H9 (cell line): ENCODE measurements at regions not wholly inside any gene's neighbourhood (a gene's known extent, or its start where the extent isn't known, plus 50 kb on each side); places are given as distances from the start of the nearest gene placed in this dataset.

ENCODE experiments used
- DNase-seq: peaks from one replicate; pipeline ENCODE4 v3.0.0-alpha.2; 2017
- H2AFZ ChIP-seq: one replicate; pipeline ENCODE4 v1.6.1; 2013; ENCODE audit warnings: mild to moderate bottlenecking, low read length, control low read depth, moderate library complexity
- H2AK5ac ChIP-seq: 2 replicates; pipeline ENCODE4 v1.6.1; 2013; ENCODE audit warnings: low read length, control low read depth, mixed read lengths; ENCODE audit not compliant: insufficient read length
- H2BK120ac ChIP-seq: one replicate; pipeline ENCODE4 v1.6.1; 2013; ENCODE audit warnings: low read depth, mild to moderate bottlenecking, low read length, control low read depth, inconsistent platforms; ENCODE audit not compliant: poor library complexity, severe bottlenecking
- H2BK12ac ChIP-seq: 2 replicates; pipeline ENCODE4 v1.6.1; 2013; ENCODE audit warnings: low read length, control low read depth, mixed read lengths, low read depth; ENCODE audit not compliant: insufficient read length
- H2BK15ac ChIP-seq: 2 replicates; pipeline ENCODE4 v1.6.1; 2013; ENCODE audit warnings: low read depth, low read length, control low read depth
- H2BK20ac ChIP-seq: one replicate; pipeline ENCODE4 v1.6.1; 2013; ENCODE audit warnings: low read depth, mild to moderate bottlenecking, low read length, control low read depth, inconsistent platforms; ENCODE audit not compliant: poor library complexity, severe bottlenecking
- H2BK5ac ChIP-seq: 2 replicates; pipeline ENCODE4 v1.6.1; 2013; ENCODE audit warnings: low read length, control low read depth, mixed read lengths; ENCODE audit not compliant: insufficient read length
- H3K14ac ChIP-seq: 2 replicates; pipeline ENCODE4 v1.6.1; 2013; ENCODE audit warnings: low read length, control low read depth; ENCODE audit not compliant: insufficient read depth
- H3K18ac ChIP-seq: 2 replicates; pipeline ENCODE4 v1.6.1; 2013; ENCODE audit warnings: low read depth, mild to moderate bottlenecking, mixed read lengths, low read length, control low read depth; ENCODE audit not compliant: insufficient read length
- H3K23ac ChIP-seq: 2 replicates; pipeline ENCODE4 v1.6.1; 2013; ENCODE audit warnings: low read length, control low read depth, mixed read lengths, low read depth; ENCODE audit not compliant: insufficient read length
- H3K23me2 ChIP-seq: 2 replicates; pipeline ENCODE4 v1.6.1; 2013; ENCODE audit warnings: low read depth, mild to moderate bottlenecking, mixed read lengths, low read length, control low read depth; ENCODE audit not compliant: insufficient read length, poor library complexity, severe bottlenecking
- H3K27ac ChIP-seq: 2 replicates; pipeline ENCODE4 v1.5.1; 2013; ENCODE audit warnings: low read length, control low read depth, mixed read lengths, low read depth; ENCODE audit not compliant: insufficient read length
- H3K27me3 ChIP-seq: 2 replicates; pipeline ENCODE4 v1.6.1; 2013; ENCODE audit warnings: low read length, control low read depth, inconsistent platforms; ENCODE audit not compliant: insufficient read depth
- H3K4ac ChIP-seq: 2 replicates; pipeline ENCODE4 v1.6.1; 2013; ENCODE audit warnings: low read depth, mild to moderate bottlenecking, control low read depth, inconsistent platforms, low read length, moderate library complexity
- H3K4me1 ChIP-seq: 2 replicates; pipeline ENCODE4 v1.6.1; 2013; ENCODE audit warnings: low read length, control low read depth, inconsistent platforms; ENCODE audit not compliant: insufficient read depth
- H3K4me2 ChIP-seq: 2 replicates; pipeline ENCODE4 v1.6.1; 2013; ENCODE audit warnings: low read length, control low read depth, mixed read lengths; ENCODE audit not compliant: insufficient read length, insufficient read depth
- H3K56ac ChIP-seq: 2 replicates; pipeline ENCODE4 v1.6.1; 2013; ENCODE audit warnings: low read depth, mild to moderate bottlenecking, mixed read lengths, low read length, control low read depth; ENCODE audit not compliant: insufficient read length
- H3K79me1 ChIP-seq: 2 replicates; pipeline ENCODE4 v1.6.1; 2013; ENCODE audit warnings: low read depth, mild to moderate bottlenecking, moderate library complexity, low read length, control low read depth, inconsistent platforms; ENCODE audit not compliant: insufficient read depth, poor library complexity, severe bottlenecking
- H3K79me2 ChIP-seq: 2 replicates; pipeline ENCODE4 v1.6.1; 2013; ENCODE audit warnings: low read length, control low read depth, inconsistent platforms; ENCODE audit not compliant: insufficient read depth
- H3K9ac ChIP-seq: 2 replicates; pipeline ENCODE4 v1.6.1; 2013; ENCODE audit warnings: low read length, control low read depth, mixed read lengths; ENCODE audit not compliant: insufficient read length; ENCODE audit errors: extremely low read depth
- H3K9me3 ChIP-seq: one replicate; pipeline ENCODE4 v1.6.1; 2013; ENCODE audit warnings: low read depth, low read length, inconsistent platforms; ENCODE audit not compliant: control insufficient read depth
- H3T11ph ChIP-seq: one replicate; pipeline ENCODE4 v1.6.1; 2013; ENCODE audit warnings: mild to moderate bottlenecking, low read length, control low read depth, inconsistent platforms
- H4K20me1 ChIP-seq: one replicate; pipeline ENCODE4 v1.6.1; 2013; ENCODE audit not compliant: control insufficient read depth, insufficient read length, insufficient read depth
- H4K5ac ChIP-seq: 2 replicates; pipeline ENCODE4 v1.6.1; 2013; ENCODE audit warnings: low read depth, mild to moderate bottlenecking, mixed read lengths, low read length, control low read depth; ENCODE audit not compliant: insufficient read length
- H4K8ac ChIP-seq: replicated peaks from 2 replicates; pipeline ENCODE4 v1.6.1; 2013; ENCODE audit warnings: low read length, control low read depth, mixed read lengths, low read depth; ENCODE audit not compliant: insufficient read length
- H4K91ac ChIP-seq: 2 replicates; pipeline ENCODE4 v1.6.1; 2013; ENCODE audit warnings: low read depth, mild to moderate bottlenecking, moderate library complexity, mixed read lengths, low read length, control low read depth; ENCODE audit not compliant: insufficient read length
- H3K27ac Mint-ChIP-seq, 3 experiments: 2 replicates in 2 of 3; 3 replicates in 1 of 3; pipeline ENCODE4 v1.8.0; 2020 to 2021; ENCODE audit warnings: mixed read lengths in 3 of 3, mild to moderate bottlenecking in 1 of 3, moderate library complexity in 1 of 3
- H3K27me3 Mint-ChIP-seq: 2 replicates; pipeline ENCODE4 v1.8.0; 2021; ENCODE audit warnings: low read depth, mild to moderate bottlenecking, moderate library complexity, mixed read lengths
- H3K36me3 Mint-ChIP-seq, 3 experiments: 2 replicates in 2 of 3; 3 replicates in 1 of 3; pipeline ENCODE4 v1.8.0; 2020 to 2021; ENCODE audit warnings: low read depth in 3 of 3, mixed read lengths in 3 of 3; ENCODE audit not compliant: insufficient read depth in 1 of 3
- H3K4me1 Mint-ChIP-seq, 2 experiments: 2 replicates each; pipeline ENCODE4 v1.8.0; 2020; ENCODE audit warnings: mixed read lengths in 2 of 2
- H3K4me3 Mint-ChIP-seq, 2 experiments: 2 replicates in 1 of 2; 3 replicates in 1 of 2; pipeline ENCODE4 v1.8.0; 2020 to 2021; ENCODE audit warnings: mild to moderate bottlenecking in 2 of 2, mixed read lengths in 2 of 2, moderate library complexity in 1 of 2
- H3K9me3 Mint-ChIP-seq, 2 experiments: 2 replicates in 1 of 2; 3 replicates in 1 of 2; pipeline ENCODE4 v1.8.0; 2020; ENCODE audit warnings: mild to moderate bottlenecking in 2 of 2, mixed read lengths in 2 of 2, moderate library complexity in 1 of 2
- WGBS: extraction: QIAGEN DNeasy Blood & Tissue Kit; methylation state at CpG from one replicate; pipeline ENCODE4 v1.1.7; 2013; ENCODE audit warnings: missing lambda C conversion rate, low lambda C conversion rate, mixed read lengths; ENCODE audit not compliant: insufficient read length; ENCODE audit errors: extremely low coverage; 5-methylcytosine and 5-hydroxymethylcytosine counted together
- TF ChIP-seq, protein P1 (sequence below): fragments of 200-600 bp; sonication (generic); conservative IDR thresholded peaks from 3 replicates; pipeline ENCODE4 v1.8.0; 2021; ENCODE audit warnings: antibody characterized with exemption, mild to moderate bottlenecking

- Mint-ChIP-seq H3K27ac (no peak overlapping the region), H3K4me1 (no peaks in the 10 kb centered on the region), H3K36me3 (no peaks in the 10 kb centered on the region), H3K27me3 (peaks cover 1% of the 10 kb centered on the region), H3K9me3 (no peaks in the 10 kb centered on the region; a peak in 1 of 5 replicates), H3K4me3 (no peak overlapping the region)
- Histone ChIP-seq H4K20me1 (no peaks in the 10 kb centered on the region), H3K79me1 (no peaks in the 10 kb centered on the region), H3K14ac (no peak overlapping the region), H3K4ac (no peak overlapping the region), H2BK5ac (no peak overlapping the region), H3K23me2 (no peaks in the 10 kb centered on the region), H3K27me3 (no peaks in the 10 kb centered on the region; the same call in 1 of the 2 replicates), H2BK15ac (no peak overlapping the region), H4K91ac (peak overlapping the region; percentile 26), H3K23ac (no peak overlapping the region), H2AFZ (no peak overlapping the region), H4K8ac (no peak overlapping the region), H2BK12ac (no peak overlapping the region), H2AK5ac (no peak overlapping the region), H3K9ac (no peak overlapping the region), H3K27ac (no peak overlapping the region), H4K5ac (no peak overlapping the region), H3K4me1 (no peaks in the 10 kb centered on the region), H3K4me2 (no peak overlapping the region), H3K79me2 (no peaks in the 10 kb centered on the region), H3T11ph (no peak overlapping the region), H2BK20ac (no peak overlapping the region), H3K9me3 (no peaks in the 10 kb centered on the region), H2BK120ac (no peak overlapping the region), H3K56ac (no peak overlapping the region), H3K18ac (no peak overlapping the region)
- DNase-seq: peak; percentile 12
- no CpG with 5 or more reads among the region's 4 CpGs for WGBS
- TF ChIP-seq, protein P1, sequence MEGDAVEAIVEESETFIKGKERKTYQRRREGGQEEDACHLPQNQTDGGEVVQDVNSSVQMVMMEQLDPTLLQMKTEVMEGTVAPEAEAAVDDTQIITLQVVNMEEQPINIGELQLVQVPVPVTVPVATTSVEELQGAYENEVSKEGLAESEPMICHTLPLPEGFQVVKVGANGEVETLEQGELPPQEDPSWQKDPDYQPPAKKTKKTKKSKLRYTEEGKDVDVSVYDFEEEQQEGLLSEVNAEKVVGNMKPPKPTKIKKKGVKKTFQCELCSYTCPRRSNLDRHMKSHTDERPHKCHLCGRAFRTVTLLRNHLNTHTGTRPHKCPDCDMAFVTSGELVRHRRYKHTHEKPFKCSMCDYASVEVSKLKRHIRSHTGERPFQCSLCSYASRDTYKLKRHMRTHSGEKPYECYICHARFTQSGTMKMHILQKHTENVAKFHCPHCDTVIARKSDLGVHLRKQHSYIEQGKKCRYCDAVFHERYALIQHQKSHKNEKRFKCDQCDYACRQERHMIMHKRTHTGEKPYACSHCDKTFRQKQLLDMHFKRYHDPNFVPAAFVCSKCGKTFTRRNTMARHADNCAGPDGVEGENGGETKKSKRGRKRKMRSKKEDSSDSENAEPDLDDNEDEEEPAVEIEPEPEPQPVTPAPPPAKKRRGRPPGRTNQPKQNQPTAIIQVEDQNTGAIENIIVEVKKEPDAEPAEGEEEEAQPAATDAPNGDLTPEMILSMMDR: no peak
Observed at GRCh38 chr2:238580486-238580885, 153.8 kb downstream of the ASB1 start.
